Upper lobe of left lung (tissue), 6 donors: ENCODE measurements at regions not wholly inside any gene's neighbourhood (a gene's known extent, or its start where the extent isn't known, plus 50 kb on each side); places are given as distances from the start of the nearest gene placed in this dataset.

ENCODE experiments used
- ATAC-seq, 2 donors: fragments of 200-7000 bp; cut with Tn5 transposase; one replicate each; pipeline ENCODE4 v1.9.1; 2022; ENCODE audit warnings: mild to moderate bottlenecking in 2 of 2, moderate library complexity in 2 of 2; ENCODE audit not compliant: low FRiP score in 2 of 2
- DNase-seq, 2 donors: peaks; one replicate each; pipeline ENCODE4 v3.0.0-alpha.2; 2019 to 2020
- H3K27ac ChIP-seq, 4 donors: fragments of 200-600 bp; sonication (generic); one replicate each; pipeline ENCODE4 v1.5.1; 2016 to 2019
- H3K27me3 ChIP-seq, 4 donors: fragments of 200-600 bp; sonication (generic); one replicate each; pipeline ENCODE4 v1.5.1; 2017 to 2019
- H3K36me3 ChIP-seq, 4 donors: fragments of 200-600 bp; sonication (generic); one replicate each; pipeline ENCODE4 v1.5.1; 2016 to 2019
- H3K4me1 ChIP-seq, 4 donors: fragments of 200-600 bp; sonication (generic); one replicate each; pipeline ENCODE4 v1.5.1; 2018 to 2019
- H3K4me3 ChIP-seq, 4 donors: fragments of 200-600 bp; sonication (generic); one replicate each; pipeline ENCODE4 v1.5.1; 2017 to 2019; ENCODE audit warnings: mild to moderate bottlenecking in 2 of 4, moderate library complexity in 1 of 4
- H3K9me3 ChIP-seq, 4 donors: fragments of 200-600 bp; sonication (generic); one replicate each; pipeline ENCODE4 v1.5.1; 2018 to 2019
- CTCF ChIP-seq, 6 experiments: fragments of 450-650 bp in 4 of 6; fragments of 200-600 bp in 2 of 6; sonication (generic) in 2 of 6; IDR thresholded peaks; one replicate each; pipeline ENCODE4 v1.5.1; 2016 to 2019; ENCODE audit warnings: antibody characterized with exemption in 6 of 6
- EP300 ChIP-seq, 4 donors: sonication (generic); formaldehyde crosslinking; IDR thresholded peaks; one replicate each; pipeline ENCODE4 v1.5.1; 2017; ENCODE audit warnings: antibody characterized with exemption in 4 of 4, control low read depth in 2 of 4
- POLR2A ChIP-seq, 4 donors: fragments of 450-650 bp; IDR thresholded peaks; one replicate each; pipeline ENCODE4 v1.5.1; 2016 to 2017; ENCODE audit warnings: antibody characterized with exemption in 4 of 4, mild to moderate bottlenecking in 2 of 4
- POLR2AphosphoS5 ChIP-seq, 2 donors: sonication (generic); formaldehyde crosslinking; IDR thresholded peaks; one replicate each; pipeline ENCODE4 v1.5.1; 2017; ENCODE audit warnings: antibody characterized with exemption in 2 of 2
- WGBS, 2 donors: methylation state at CpG; one replicate each; pipeline ENCODE4 v1.1.5; 2017 to 2018; 5-methylcytosine and 5-hydroxymethylcytosine counted together
- donor health status: DM: no; HTN: no; CAD: no; lungs with moderate emphysema.
- donor health status: DM: no; HTN: yes; CAD: no; lungs with severe emphysema.

- no peak overlapping the region for H3K4me3 ChIP-seq
- TF ChIP-seq CTCF (IDR thresholded peaks at IDR 0.05) (no peak), EP300 (IDR thresholded peaks at IDR 0.05) (no peak), POLR2AphosphoS5 (IDR thresholded peaks at IDR 0.05) (no peak)
- H3K27ac ChIP-seq, result no peak overlapping the region
- no peaks in the 10 kb centered on the region for H3K36me3 ChIP-seq
- no peak for DNase-seq
- WGBS, 2 donors, result 94 to 96% methylated on average over 4 of the region's 4 CpGs
- no peaks in the 10 kb centered on the region for H3K27me3 ChIP-seq
- H3K4me1 ChIP-seq, result no peaks in the 10 kb centered on the region
- no peaks in the 10 kb centered on the region for H3K9me3 ChIP-seq
- no peak for ATAC-seq
Observed at GRCh38 chr2:59191781-59192180, 950.7 kb upstream of the FANCL start.

DNA sequence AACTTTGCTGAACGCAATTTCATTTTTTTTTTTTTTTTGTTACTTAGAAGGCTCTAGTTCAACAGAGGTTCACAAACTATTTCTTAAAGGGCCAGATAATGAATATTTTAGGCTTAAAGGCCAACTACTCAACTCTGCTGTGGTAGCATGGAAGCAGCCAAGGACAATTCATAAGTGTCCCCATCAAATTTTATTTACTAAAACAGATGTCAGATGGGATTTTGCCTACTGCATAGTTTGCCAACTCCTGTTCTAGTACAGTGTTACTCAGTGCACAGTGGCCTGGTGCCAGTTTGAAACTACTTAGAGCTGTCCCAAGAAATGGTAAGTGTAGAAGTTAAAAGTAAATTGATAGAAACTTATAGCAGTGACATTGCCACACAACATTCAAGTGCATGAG is 949.4 kb upstream of the FANCL start:
- TF ChIP-seq EP300 (IDR thresholded peaks at IDR 0.05), result no peak
- TF ChIP-seq POLR2AphosphoS5 (IDR thresholded peaks at IDR 0.05), result no peak
- no peak for TF ChIP-seq POLR2A (IDR thresholded peaks at IDR 0.05)
- TF ChIP-seq CTCF (IDR thresholded peaks at IDR 0.05), result no peak
- H3K9me3 ChIP-seq, result no peaks in the 10 kb centered on the region
- 53 to 62% methylated on average over 1 of the region's 1 CpG for WGBS, 2 donors
- H3K27ac ChIP-seq, result no peak overlapping the region
- H3K36me3 ChIP-seq, result no peaks in the 10 kb centered on the region
- ATAC-seq (no peak), DNase-seq (no peak)
- H3K4me1 ChIP-seq, result no peaks in the 10 kb centered on the region
- no peak overlapping the region for H3K4me3 ChIP-seq
- H3K27me3 ChIP-seq, result no peaks in the 10 kb centered on the region

DNA sequence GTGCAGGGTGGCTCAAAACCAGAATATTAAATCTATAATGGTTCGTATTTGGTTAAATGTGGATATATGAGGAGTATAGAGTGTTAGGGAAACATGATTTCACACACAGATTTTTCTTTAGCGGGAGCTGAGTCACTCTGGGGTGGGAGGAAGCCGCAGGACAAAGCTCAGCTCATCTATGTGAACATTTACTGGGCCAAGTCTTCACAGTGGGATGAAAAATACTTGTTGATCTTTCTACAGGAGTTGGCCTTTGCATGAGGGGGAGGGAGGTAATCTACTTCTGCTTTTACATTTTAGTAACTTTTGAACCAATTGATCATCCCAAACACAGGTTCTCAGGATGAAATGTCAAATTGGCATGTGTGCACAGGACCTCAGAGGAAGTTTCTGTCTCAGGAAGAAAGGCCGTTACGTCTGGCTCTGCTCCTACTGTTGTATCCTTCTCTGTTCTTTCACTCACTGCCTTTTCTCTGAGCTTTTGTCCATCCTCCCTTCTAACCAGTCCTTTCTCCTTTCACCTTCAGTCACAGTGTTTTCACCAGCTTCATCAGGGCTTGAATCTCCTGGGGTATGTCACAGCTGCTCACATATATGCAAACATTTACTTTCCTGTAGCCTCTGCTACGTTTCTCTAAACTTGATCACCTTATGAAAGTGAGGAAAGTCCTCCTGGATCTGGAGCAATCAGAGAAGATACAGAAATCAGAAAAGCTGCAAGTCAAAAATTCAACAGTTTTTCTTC is 943.3 kb upstream of the FANCL start:
- 38 to 48% methylated on average over 6 of the region's 6 CpGs for WGBS, 2 donors
- ATAC-seq, result no peak
- no peaks in the 10 kb centered on the region for H3K27me3 ChIP-seq
- H3K4me1 ChIP-seq, result no peaks in the 10 kb centered on the region
- no peak overlapping the region for H3K4me3 ChIP-seq
- H3K9me3 ChIP-seq, result no peaks in the 10 kb centered on the region
- no peak for DNase-seq
- TF ChIP-seq CTCF (IDR thresholded peaks at IDR 0.05), result no peak
- no peak for TF ChIP-seq POLR2AphosphoS5 (IDR thresholded peaks at IDR 0.05)
- TF ChIP-seq POLR2A (IDR thresholded peaks at IDR 0.05), result no peak
- no peak for TF ChIP-seq EP300 (IDR thresholded peaks at IDR 0.05)
- H3K27ac ChIP-seq, result no peak overlapping the region
- no peaks in the 10 kb centered on the region for H3K36me3 ChIP-seq

GRCh38 chr2:59183070-59183469 is 941.9 kb upstream of the FANCL start:
- no peak overlapping the region for H3K4me3 ChIP-seq
- no peaks in the 10 kb centered on the region for H3K27me3 ChIP-seq
- ATAC-seq, result no peak
- no peaks in the 10 kb centered on the region for H3K4me1 ChIP-seq
- H3K27ac ChIP-seq, result no peak overlapping the region
- WGBS, 2 donors, result 97 to 100% methylated on average over 1 of the region's 1 CpG
- TF ChIP-seq CTCF (IDR thresholded peaks at IDR 0.05), result no peak
- no peak for TF ChIP-seq POLR2AphosphoS5 (IDR thresholded peaks at IDR 0.05)
- no peaks in the 10 kb centered on the region for H3K36me3 ChIP-seq
- H3K9me3 ChIP-seq, result no peaks in the 10 kb centered on the region
- no peak for DNase-seq

- DNase-seq (no peak), ATAC-seq (no peak)
- TF ChIP-seq POLR2AphosphoS5 (IDR thresholded peaks at IDR 0.05) (no peak), EP300 (IDR thresholded peaks at IDR 0.05) (no peak), CTCF (IDR thresholded peaks at IDR 0.05) (no peak), POLR2A (IDR thresholded peaks at IDR 0.05) (no peak)
- Histone ChIP-seq H3K36me3 (no peaks in the 10 kb centered on the region), H3K4me1 (no peaks in the 10 kb centered on the region), H3K27ac (no peak overlapping the region), H3K27me3 (no peaks in the 10 kb centered on the region), H3K9me3 (no peaks in the 10 kb centered on the region), H3K4me3 (no peak overlapping the region)
- 15 to 27% methylated on average over 3 of the region's 3 CpGs for WGBS, 2 donors
Observed at GRCh38 chr2:59182249-59182648, 941.1 kb upstream of the FANCL start.
